ENCODE measurements at regions not wholly inside any gene's neighbourhood (a gene's known extent, or its start where the extent isn't known, plus 50 kb on each side); places are given as distances from the start of the nearest gene placed in this dataset.
"Not testable (repeated sequence)": the region's sequence is repeated elsewhere in the genome, so short reads cannot be mapped to it uniquely, and the experiment has no call there.

GRCh38 chr2:4135765-4136164, 432.4 kb downstream of the DCDC2C start:
- DNase-seq (ENCODE audit: low read depth, low spot score): no peak

- DNase-seq (ENCODE audit: low read depth, low spot score): no peak
These were observed 435.9 kb downstream of the DCDC2C start for GRCh38 chr2:4139316-4139715.

GRCh38 chr2:4139731-4140130, 436.4 kb downstream of the DCDC2C start:
- DNase-seq (ENCODE audit: low read depth, low spot score): no peak

- no peak for DNase-seq (ENCODE audit: low read depth, low spot score)
These were observed 437.1 kb downstream of the DCDC2C start for GRCh38 chr2:4140281-4140970.

GRCh38 chr2:4144731-4145130, 441.4 kb downstream of the DCDC2C start:
- no peak for DNase-seq (ENCODE audit: low read depth, low spot score)

GRCh38 chr2:4151521-4151920, 448.1 kb downstream of the DCDC2C start:
- no peak for DNase-seq (ENCODE audit: low read depth, low spot score)

GRCh38 chr2:4152051-4152450, 448.7 kb downstream of the DCDC2C start:
- DNase-seq (ENCODE audit: low read depth, low spot score): no peak

GRCh38 chr2:4168834-4169233, 465.5 kb downstream of the DCDC2C start:
- no peak for DNase-seq (ENCODE audit: low read depth, low spot score)

- no peak for DNase-seq (ENCODE audit: low read depth, low spot score)
These were observed 471.4 kb downstream of the DCDC2C start for GRCh38 chr2:4174796-4175195.

- DNase-seq (ENCODE audit: low read depth, low spot score): no peak
These were observed 472.0 kb downstream of the DCDC2C start for GRCh38 chr2:4175343-4175742.

- DNase-seq (ENCODE audit: low read depth, low spot score): no peak
These were observed 477.3 kb downstream of the DCDC2C start for GRCh38 chr2:4180631-4181030.

GRCh38 chr2:4181062-4181461, 477.7 kb downstream of the DCDC2C start:
- DNase-seq (ENCODE audit: low read depth, low spot score): no peak

- no peak for DNase-seq (ENCODE audit: low read depth, low spot score)
These were observed 485.2 kb downstream of the DCDC2C start for GRCh38 chr2:4188561-4188960.

- no peak for DNase-seq (ENCODE audit: low read depth, low spot score)
These were observed 487.2 kb downstream of the DCDC2C start for GRCh38 chr2:4190548-4190947.

GRCh38 chr2:4192119-4192518, 488.7 kb downstream of the DCDC2C start:
- DNase-seq (ENCODE audit: low read depth, low spot score): no peak

GRCh38 chr2:4214444-4215205, 511.2 kb downstream of the DCDC2C start:
- DNase-seq (ENCODE audit: low read depth, low spot score): no peak

- no peak for DNase-seq (ENCODE audit: low read depth, low spot score)
These were observed 514.4 kb downstream of the DCDC2C start for GRCh38 chr2:4217737-4218136.

GRCh38 chr2:4219101-4219500, 515.7 kb downstream of the DCDC2C start:
- no peak for DNase-seq (ENCODE audit: low read depth, low spot score)

- DNase-seq (ENCODE audit: low read depth, low spot score): no peak
These were observed 516.2 kb downstream of the DCDC2C start for GRCh38 chr2:4219571-4219970.

GRCh38 chr2:4221434-4221833, 518.1 kb downstream of the DCDC2C start:
- DNase-seq (ENCODE audit: low read depth, low spot score): no peak

GRCh38 chr2:4221845-4222244, 518.5 kb downstream of the DCDC2C start:
- no peak for DNase-seq (ENCODE audit: low read depth, low spot score)

GRCh38 chr2:4244422-4244821, 541.0 kb downstream of the DCDC2C start:
- DNase-seq (ENCODE audit: low read depth, low spot score): not testable (repeated sequence)

All from smooth muscle cell of the brain vasculature (primary cell).